Urothelium cell line (cell line): ENCODE measurements at regions not wholly inside any gene's neighbourhood (a gene's known extent, or its start where the extent isn't known, plus 50 kb on each side); places are given as distances from the start of the nearest gene placed in this dataset.
"Not testable (repeated sequence)": the region's sequence is repeated elsewhere in the genome, so short reads cannot be mapped to it uniquely, and the experiment has no call there.

ENCODE experiments used
- DNase-seq: peaks from one replicate; pipeline ENCODE4 v3.0.0; 2011; ENCODE audit warnings: low spot score, mixed read lengths
- FAIRE-seq: peaks from 2 replicates; lab custom pipeline; 2011; peaks lifted over from hg19 to GRCh38; lab: Jason Lieb, UNC

GRCh38 chr1:228796945-228797344 lies 61.7 kb downstream of the RHOU start:
- not testable (repeated sequence) for FAIRE-seq, DNase-seq

- DNase-seq: no peak
- no peak for FAIRE-seq
These were observed 62.8 kb downstream of the RHOU start for GRCh38 chr1:228798035-228798434.

GRCh38 chr1:228798548-228798947 lies 63.3 kb downstream of the RHOU start:
- no peak for FAIRE-seq

GRCh38 chr1:228799924-228800323 lies 64.6 kb downstream of the RHOU start:
- DNase-seq (no peak), FAIRE-seq (no peak)

More at GRCh38 chr1:228798548-228798947, 63.3 kb downstream of the RHOU start:
- DNase-seq: no peak

- DNase-seq (no peak), FAIRE-seq (no peak)
These were observed 65.8 kb downstream of the RHOU start for GRCh38 chr1:228801068-228801467.

- FAIRE-seq: no peak
- DNase-seq: no peak
These were observed 67.3 kb downstream of the RHOU start for GRCh38 chr1:228802386-228803220.

GRCh38 chr1:228803421-228803820 lies 68.1 kb downstream of the RHOU start:
- DNase-seq: no peak
- FAIRE-seq: no peak

GRCh38 chr1:228804173-228804572 lies 68.9 kb downstream of the RHOU start:
- FAIRE-seq (no peak), DNase-seq (no peak)

GRCh38 chr1:228804640-228805413 lies 69.5 kb downstream of the RHOU start:
- FAIRE-seq: no peak
- no peak for DNase-seq

GRCh38 chr1:228807904-228808605 lies 72.8 kb downstream of the RHOU start:
- no peak for DNase-seq
- FAIRE-seq: no peak

GRCh38 chr1:228809621-228810394 lies 74.5 kb downstream of the RHOU start:
- DNase-seq: no peak
- no peak for FAIRE-seq

GRCh38 chr1:228810395-228810758 lies 75.1 kb downstream of the RHOU start:
- no peak for DNase-seq
- FAIRE-seq: no peak

GRCh38 chr1:228810878-228811711 lies 75.8 kb downstream of the RHOU start:
- no peak for FAIRE-seq
- DNase-seq: no peak

- no peak for DNase-seq
- FAIRE-seq: no peak
These were observed 76.5 kb downstream of the RHOU start for GRCh38 chr1:228811712-228812305.

GRCh38 chr1:228812961-228813360 lies 77.7 kb downstream of the RHOU start:
- FAIRE-seq: no peak

GRCh38 chr1:228814176-228814575 lies 78.9 kb downstream of the RHOU start:
- DNase-seq (no peak), FAIRE-seq (no peak)

More at GRCh38 chr1:228812961-228813360, 77.7 kb downstream of the RHOU start:
- DNase-seq: no peak

- FAIRE-seq (no peak), DNase-seq (no peak)
These were observed 83.0 kb downstream of the RHOU start for GRCh38 chr1:228818296-228818695.

- DNase-seq (no peak), FAIRE-seq (no peak)
These were observed 83.8 kb downstream of the RHOU start for GRCh38 chr1:228818928-228819630.

GRCh38 chr1:228821252-228821651 lies 86.0 kb downstream of the RHOU start:
- FAIRE-seq: no peak

More at GRCh38 chr1:228821252-228821651, 86.0 kb downstream of the RHOU start:
- DNase-seq: no peak
